ENCODE measurements at regions not wholly inside any gene's neighbourhood (a gene's known extent, or its start where the extent isn't known, plus 50 kb on each side); places are given as distances from the start of the nearest gene placed in this dataset.

GRCh38 chr2:120854014-120854620 lies 118.4 kb downstream of the GLI2 start:
- no peak for DNase-seq

- no peak for DNase-seq
These were observed 119.3 kb downstream of the GLI2 start for GRCh38 chr2:120854766-120855530.

- no peak for DNase-seq
These were observed 120.3 kb downstream of the GLI2 start for GRCh38 chr2:120855855-120856405.

GRCh38 chr2:120856421-120856862 lies 120.8 kb downstream of the GLI2 start:
- no peak for DNase-seq

- no peak for DNase-seq
These were observed 121.8 kb downstream of the GLI2 start for GRCh38 chr2:120857422-120857821.

GRCh38 chr2:120857931-120858330 lies 122.3 kb downstream of the GLI2 start:
- no peak for DNase-seq

- DNase-seq = no peak
These were observed 122.9 kb downstream of the GLI2 start for GRCh38 chr2:120858361-120859106.

GRCh38 chr2:120859128-120859527 lies 123.5 kb downstream of the GLI2 start:
- DNase-seq = no peak

GRCh38 chr2:120859814-120860578 lies 124.3 kb downstream of the GLI2 start:
- DNase-seq = no peak

- no peak for DNase-seq
These were observed 124.9 kb downstream of the GLI2 start for GRCh38 chr2:120860579-120860922.

GRCh38 chr2:120861191-120861575 lies 125.5 kb downstream of the GLI2 start:
- DNase-seq = no peak

- no peak for DNase-seq
These were observed 126.0 kb downstream of the GLI2 start for GRCh38 chr2:120861576-120862191.

GRCh38 chr2:120862201-120863060 lies 126.8 kb downstream of the GLI2 start:
- DNase-seq = no peak

GRCh38 chr2:120863146-120863545 lies 127.5 kb downstream of the GLI2 start:
- no peak for DNase-seq

GRCh38 chr2:120863661-120864320 lies 128.1 kb downstream of the GLI2 start:
- no peak for DNase-seq

GRCh38 chr2:120864981-120865380 lies 129.3 kb downstream of the GLI2 start:
- DNase-seq = no peak

GRCh38 chr2:120865656-120866055 lies 130.0 kb downstream of the GLI2 start:
- DNase-seq = no peak

GRCh38 chr2:120866071-120866470 lies 130.4 kb downstream of the GLI2 start:
- no peak for DNase-seq

GRCh38 chr2:120866483-120867140 lies 130.9 kb downstream of the GLI2 start:
- no peak for DNase-seq

Measured in NCI-H1048 (cell line).